ENCODE measurements at regions not wholly inside any gene's neighbourhood (a gene's known extent, or its start where the extent isn't known, plus 50 kb on each side); places are given as distances from the start of the nearest gene placed in this dataset.

- DNase-seq (ENCODE audit: low read depth, low spot score): no peak
- WGBS (ENCODE audit: insufficient coverage, insufficient read length): no CpG with 5 or more reads among the region's 4 CpGs
- peaks cover 12% of the 10 kb centered on the region for H3K36me3 ChIP-seq (ENCODE audit: control insufficient read depth, insufficient read depth, low read length)
Measured at GRCh38 chr19:5259750-5260149, 80.9 kb downstream of the PTPRS start.

GRCh38 chr19:5257155-5258045 lies 83.2 kb downstream of the PTPRS start:
- H3K36me3 ChIP-seq (ENCODE audit: control insufficient read depth, insufficient read depth, low read length): peaks cover 3% of the 10 kb centered on the region; the same call in 1 of the 2 replicates
- DNase-seq (ENCODE audit: low read depth, low spot score): no peak
- WGBS (ENCODE audit: insufficient coverage, insufficient read length): no CpG with 5 or more reads among the region's 43 CpGs

More at GRCh38 chr19:5259750-5260149, 80.9 kb downstream of the PTPRS start:
- Histone ChIP-seq H3K27me3 (ENCODE audit: control insufficient read depth, insufficient read depth, low read length) (no peaks in the 10 kb centered on the region), H3K4me3 (ENCODE audit: low read length) (no peak overlapping the region), H3K9me3 (ENCODE audit: control insufficient read depth, insufficient read depth, low read length) (no peaks in the 10 kb centered on the region), H3K27ac (ENCODE audit: low read length) (no peak overlapping the region), H3K4me1 (ENCODE audit: control insufficient read depth, insufficient read depth, low read length) (no peaks in the 10 kb centered on the region)

GRCh38 chr19:5255602-5256231 lies 84.9 kb downstream of the PTPRS start:
- no peak for DNase-seq (ENCODE audit: low read depth, low spot score)
- Histone ChIP-seq H3K36me3 (ENCODE audit: control insufficient read depth, insufficient read depth, low read length) (peaks cover 3% of the 10 kb centered on the region; the same call in 1 of the 2 replicates), H3K27ac (ENCODE audit: low read length) (no peak overlapping the region), H3K4me1 (ENCODE audit: control insufficient read depth, insufficient read depth, low read length) (0 out of 2 replicates have a peak, but pooled peaks cover 1% of the 10 kb centered on the region), H3K4me3 (ENCODE audit: low read length) (no peak overlapping the region), H3K9me3 (ENCODE audit: control insufficient read depth, insufficient read depth, low read length) (no peaks in the 10 kb centered on the region), H3K27me3 (ENCODE audit: control insufficient read depth, insufficient read depth, low read length) (no peaks in the 10 kb centered on the region)
- 100% methylated on average over 2 of the region's 22 CpGs for WGBS (ENCODE audit: insufficient coverage, insufficient read length)

More at GRCh38 chr19:5257155-5258045, 83.2 kb downstream of the PTPRS start:
- Histone ChIP-seq H3K4me1 (ENCODE audit: control insufficient read depth, insufficient read depth, low read length) (no peaks in the 10 kb centered on the region), H3K27ac (ENCODE audit: low read length) (no peak overlapping the region), H3K27me3 (ENCODE audit: control insufficient read depth, insufficient read depth, low read length) (no peaks in the 10 kb centered on the region), H3K9me3 (ENCODE audit: control insufficient read depth, insufficient read depth, low read length) (no peaks in the 10 kb centered on the region), H3K4me3 (ENCODE audit: low read length) (no peak overlapping the region)

GRCh38 chr19:5254944-5255343 lies 85.7 kb downstream of the PTPRS start:
- H3K4me3 ChIP-seq (ENCODE audit: low read length): no peak overlapping the region
- H3K9me3 ChIP-seq (ENCODE audit: control insufficient read depth, insufficient read depth, low read length): no peaks in the 10 kb centered on the region
- no peak overlapping the region for H3K27ac ChIP-seq (ENCODE audit: low read length)
- no peak for DNase-seq (ENCODE audit: low read depth, low spot score)
- peaks cover 5% of the 10 kb centered on the region; the same call in 1 of the 2 replicates for H3K36me3 ChIP-seq (ENCODE audit: control insufficient read depth, insufficient read depth, low read length)
- 0 out of 2 replicates have a peak, but pooled peaks cover 1% of the 10 kb centered on the region for H3K4me1 ChIP-seq (ENCODE audit: control insufficient read depth, insufficient read depth, low read length)
- no CpG with 5 or more reads among the region's 1 CpG for WGBS (ENCODE audit: insufficient coverage, insufficient read length)
- no peaks in the 10 kb centered on the region for H3K27me3 ChIP-seq (ENCODE audit: control insufficient read depth, insufficient read depth, low read length)

- WGBS (ENCODE audit: insufficient coverage, insufficient read length): no CpG with 5 or more reads among the region's 3 CpGs
- Histone ChIP-seq H3K27me3 (ENCODE audit: control insufficient read depth, insufficient read depth, low read length) (no peaks in the 10 kb centered on the region), H3K27ac (ENCODE audit: low read length) (no peak overlapping the region), H3K36me3 (ENCODE audit: control insufficient read depth, insufficient read depth, low read length) (peaks cover 5% of the 10 kb centered on the region; the same call in 1 of the 2 replicates), H3K4me3 (ENCODE audit: low read length) (no peak overlapping the region), H3K9me3 (ENCODE audit: control insufficient read depth, insufficient read depth, low read length) (no peaks in the 10 kb centered on the region), H3K4me1 (ENCODE audit: control insufficient read depth, insufficient read depth, low read length) (0 out of 2 replicates have a peak, but pooled peaks cover 1% of the 10 kb centered on the region)
- no peak for DNase-seq (ENCODE audit: low read depth, low spot score)
Measured at GRCh38 chr19:5254543-5254942, 86.1 kb downstream of the PTPRS start.

GRCh38 chr19:5253406-5254110 lies 87.1 kb downstream of the PTPRS start:
- no peak for DNase-seq (ENCODE audit: low read depth, low spot score)
- Histone ChIP-seq H3K27ac (ENCODE audit: low read length) (no peak overlapping the region), H3K9me3 (ENCODE audit: control insufficient read depth, insufficient read depth, low read length) (no peaks in the 10 kb centered on the region), H3K4me3 (ENCODE audit: low read length) (no peak overlapping the region), H3K27me3 (ENCODE audit: control insufficient read depth, insufficient read depth, low read length) (no peaks in the 10 kb centered on the region), H3K4me1 (ENCODE audit: control insufficient read depth, insufficient read depth, low read length) (0 out of 2 replicates have a peak, but pooled peaks cover 1% of the 10 kb centered on the region), H3K36me3 (ENCODE audit: control insufficient read depth, insufficient read depth, low read length) (peaks cover 5% of the 10 kb centered on the region; the same call in 1 of the 2 replicates)
- WGBS (ENCODE audit: insufficient coverage, insufficient read length): no CpG with 5 or more reads among the region's 3 CpGs

GRCh38 chr19:5251096-5252065 lies 89.2 kb downstream of the PTPRS start:
- H3K4me3 ChIP-seq (ENCODE audit: low read length): no peak overlapping the region
- no CpG with 5 or more reads among the region's 27 CpGs for WGBS (ENCODE audit: insufficient coverage, insufficient read length)
- H3K4me1 ChIP-seq (ENCODE audit: control insufficient read depth, insufficient read depth, low read length): peaks cover 2% of the 10 kb centered on the region; the same call in 1 of the 2 replicates
- DNase-seq (ENCODE audit: low read depth, low spot score): no peak
- H3K27ac ChIP-seq (ENCODE audit: low read length): no peak overlapping the region
- no peaks in the 10 kb centered on the region for H3K27me3 ChIP-seq (ENCODE audit: control insufficient read depth, insufficient read depth, low read length)
- peaks cover 5% of the 10 kb centered on the region; the same call in 1 of the 2 replicates for H3K36me3 ChIP-seq (ENCODE audit: control insufficient read depth, insufficient read depth, low read length)
- H3K9me3 ChIP-seq (ENCODE audit: control insufficient read depth, insufficient read depth, low read length): no peaks in the 10 kb centered on the region

GRCh38 chr19:5250127-5250659 lies 90.4 kb downstream of the PTPRS start:
- no peak overlapping the region for H3K4me3 ChIP-seq (ENCODE audit: low read length)
- H3K4me1 ChIP-seq (ENCODE audit: control insufficient read depth, insufficient read depth, low read length): peaks cover 2% of the 10 kb centered on the region; the same call in 1 of the 2 replicates
- no peaks in the 10 kb centered on the region for H3K27me3 ChIP-seq (ENCODE audit: control insufficient read depth, insufficient read depth, low read length)
- WGBS (ENCODE audit: insufficient coverage, insufficient read length): no CpG with 5 or more reads among the region's 23 CpGs
- H3K27ac ChIP-seq (ENCODE audit: low read length): no peak overlapping the region
- DNase-seq (ENCODE audit: low read depth, low spot score): no peak
- H3K36me3 ChIP-seq (ENCODE audit: control insufficient read depth, insufficient read depth, low read length): peaks cover 10% of the 10 kb centered on the region; the same call in 1 of the 2 replicates
- no peaks in the 10 kb centered on the region for H3K9me3 ChIP-seq (ENCODE audit: control insufficient read depth, insufficient read depth, low read length)

- H3K27me3 ChIP-seq (ENCODE audit: control insufficient read depth, insufficient read depth, low read length): no peaks in the 10 kb centered on the region
- H3K4me1 ChIP-seq (ENCODE audit: control insufficient read depth, insufficient read depth, low read length): peaks cover 2% of the 10 kb centered on the region; the same call in 1 of the 2 replicates
- H3K9me3 ChIP-seq (ENCODE audit: control insufficient read depth, insufficient read depth, low read length): no peaks in the 10 kb centered on the region
- peaks cover 7% of the 10 kb centered on the region; the same call in 1 of the 2 replicates for H3K36me3 ChIP-seq (ENCODE audit: control insufficient read depth, insufficient read depth, low read length)
- no CpG with 5 or more reads among the region's 3 CpGs for WGBS (ENCODE audit: insufficient coverage, insufficient read length)
- no peak for DNase-seq (ENCODE audit: low read depth, low spot score)
- H3K4me3 ChIP-seq (ENCODE audit: low read length): no peak overlapping the region
- H3K27ac ChIP-seq (ENCODE audit: low read length): no peak overlapping the region
Measured at GRCh38 chr19:5249526-5249925, 91.1 kb downstream of the PTPRS start.
